ENCODE measurements at regions not wholly inside any gene's neighbourhood (a gene's known extent, or its start where the extent isn't known, plus 50 kb on each side); places are given as distances from the start of the nearest gene placed in this dataset.

DNA sequence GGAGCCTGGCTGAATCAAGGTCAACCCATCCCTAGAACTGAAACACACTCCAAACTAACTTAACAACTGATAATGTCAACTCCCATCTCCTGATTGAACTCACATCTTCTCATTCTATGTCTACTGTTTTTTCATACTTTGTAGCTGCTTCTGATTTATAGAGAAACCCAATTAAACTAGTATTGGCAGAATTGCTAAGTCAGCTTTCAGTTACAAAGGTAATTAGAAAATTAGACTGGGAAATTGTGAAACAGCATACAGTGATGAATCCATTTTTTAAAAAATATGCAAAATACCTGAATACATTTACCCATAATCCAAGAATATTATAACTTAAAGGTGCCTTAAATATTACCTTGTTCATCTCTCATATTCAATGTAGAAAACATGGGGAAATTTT lies 535.2 kb upstream of the CLINT1 start:
- no peaks in the 10 kb centered on the region for H3K9me3 Mint-ChIP-seq
- ATAC-seq (replicated peaks) (no peak), DNase-seq (no peak)
- H3K27me3 Mint-ChIP-seq: no peaks in the 10 kb centered on the region
- H3K4me3 Mint-ChIP-seq: no peak overlapping the region
- no peaks in the 10 kb centered on the region for H3K4me1 Mint-ChIP-seq (ENCODE audit: low read depth in 2 of 2)
- H3K36me3 Mint-ChIP-seq (ENCODE audit: insufficient read depth): no peaks in the 10 kb centered on the region
- no peak overlapping the region for H3K27ac Mint-ChIP-seq

DNA sequence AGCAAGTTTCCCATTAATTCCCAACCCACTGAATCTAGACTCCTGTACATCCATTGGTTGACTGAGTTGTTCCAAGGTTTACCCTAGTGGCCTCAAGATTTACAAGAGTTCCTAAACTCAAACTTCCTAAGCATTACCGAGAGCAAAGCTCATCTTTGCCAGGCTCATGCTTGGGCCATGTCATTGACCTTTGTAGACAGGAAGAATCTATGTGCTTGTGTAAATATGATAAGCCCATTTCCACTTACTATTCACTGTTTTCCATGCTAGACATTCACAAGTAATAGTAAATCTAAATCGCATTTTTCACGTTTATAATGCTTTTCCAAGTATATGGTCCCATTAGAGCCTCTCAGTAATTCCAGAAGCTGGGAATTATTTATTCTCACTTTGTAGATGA lies 534.5 kb upstream of the CLINT1 start:
- Mint-ChIP-seq H3K9me3 (no peaks in the 10 kb centered on the region), H3K27me3 (no peaks in the 10 kb centered on the region), H3K4me3 (no peak overlapping the region), H3K27ac (no peak overlapping the region), H3K4me1 (ENCODE audit: low read depth in 2 of 2) (no peaks in the 10 kb centered on the region), H3K36me3 (ENCODE audit: insufficient read depth) (no peaks in the 10 kb centered on the region)
- ATAC-seq (replicated peaks): no peak
- no peak for DNase-seq

DNA sequence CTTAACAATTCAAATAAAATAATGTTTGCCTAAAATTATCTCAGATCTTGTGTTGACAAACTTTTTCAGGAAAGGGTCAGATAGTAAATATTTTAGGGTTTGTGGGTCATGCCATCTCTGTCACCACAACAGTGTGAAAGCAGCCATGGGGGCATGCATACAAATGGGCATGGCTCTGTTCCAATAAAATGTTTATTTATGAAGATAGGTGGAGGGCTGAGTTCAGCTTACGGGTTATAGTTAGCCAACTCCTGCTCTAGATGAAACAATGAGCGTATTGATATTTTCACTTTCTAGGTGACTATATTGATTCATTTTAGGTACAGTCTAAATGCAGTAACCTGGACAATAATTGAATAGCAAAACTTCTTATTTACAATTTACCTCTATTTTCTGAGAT lies 533.8 kb upstream of the CLINT1 start:
- Mint-ChIP-seq H3K4me3 (no peak overlapping the region), H3K36me3 (ENCODE audit: insufficient read depth) (no peaks in the 10 kb centered on the region), H3K27ac (no peak overlapping the region), H3K9me3 (no peaks in the 10 kb centered on the region), H3K27me3 (no peaks in the 10 kb centered on the region), H3K4me1 (ENCODE audit: low read depth in 2 of 2) (no peaks in the 10 kb centered on the region)
- DNase-seq (no peak), ATAC-seq (replicated peaks) (no peak)

DNA sequence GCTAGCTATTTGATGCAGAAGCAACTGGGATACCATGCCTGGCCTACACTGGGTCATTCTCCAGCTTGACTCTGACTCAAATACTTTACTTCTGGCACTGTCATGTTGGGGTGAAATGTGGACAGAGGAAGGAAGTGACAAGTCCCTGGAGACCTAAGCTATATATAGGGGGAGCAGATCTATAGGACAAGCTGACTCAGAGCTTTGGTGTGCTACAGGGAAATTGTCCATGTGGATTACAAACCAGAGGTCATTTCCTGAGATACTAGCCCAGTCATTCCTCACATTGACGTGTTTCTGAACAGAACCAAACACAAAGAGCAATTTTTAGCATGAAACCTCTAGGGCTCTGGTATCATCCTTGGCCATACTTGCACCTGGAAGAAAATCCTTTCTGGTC lies 531.6 kb upstream of the CLINT1 start:
- Mint-ChIP-seq H3K4me1 (ENCODE audit: low read depth in 2 of 2) (no peaks in the 10 kb centered on the region), H3K9me3 (no peaks in the 10 kb centered on the region), H3K27me3 (no peaks in the 10 kb centered on the region), H3K27ac (no peak overlapping the region), H3K4me3 (no peak overlapping the region), H3K36me3 (ENCODE audit: insufficient read depth) (no peaks in the 10 kb centered on the region)
- ATAC-seq (replicated peaks): no peak
- DNase-seq: no peak

DNA sequence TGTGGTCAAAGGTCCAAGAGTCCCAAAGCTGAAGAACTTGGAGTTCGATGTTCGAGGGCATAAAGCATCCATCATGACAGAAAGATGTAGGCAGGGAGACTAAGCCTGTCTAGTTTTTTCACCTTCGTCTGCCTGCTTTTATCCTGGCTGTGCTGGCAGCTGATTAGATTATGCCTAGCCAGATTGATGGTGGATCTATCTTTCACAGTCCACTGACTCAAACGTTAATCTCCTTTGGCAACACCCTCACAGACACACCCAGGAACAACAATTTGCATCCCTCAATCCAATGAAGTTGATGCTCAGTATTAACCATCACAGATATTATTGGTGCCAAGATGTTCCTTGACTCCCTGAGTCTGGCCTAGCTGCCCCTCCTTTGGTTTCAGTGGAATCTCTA lies 530.8 kb upstream of the CLINT1 start:
- no peak for ATAC-seq (replicated peaks)
- Mint-ChIP-seq H3K36me3 (ENCODE audit: insufficient read depth) (no peaks in the 10 kb centered on the region), H3K27ac (no peak overlapping the region)

DNA sequence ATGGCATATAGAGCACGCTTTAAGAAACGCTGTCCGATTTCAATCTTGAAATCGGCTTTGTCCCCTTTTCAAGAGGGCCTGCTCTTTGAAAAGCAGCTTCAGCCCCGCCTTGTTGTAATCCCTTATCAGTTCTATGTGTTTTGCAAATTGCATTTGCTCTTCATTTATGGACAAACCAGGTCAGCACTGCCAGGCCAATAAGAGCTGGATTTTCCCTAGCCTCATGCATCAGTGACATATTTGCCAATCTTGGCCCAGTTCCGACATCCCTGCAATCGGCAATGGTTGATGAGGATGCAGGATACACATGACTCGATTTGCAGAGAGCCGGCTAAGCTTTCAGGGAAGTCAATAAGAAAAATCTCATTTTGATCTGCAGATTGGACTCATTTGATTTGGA lies 529.1 kb upstream of the CLINT1 start:
- no peak for ATAC-seq (replicated peaks)

More for the DNA sequence above, 530.8 kb upstream of the CLINT1 start:
- Mint-ChIP-seq H3K27me3 (no peaks in the 10 kb centered on the region), H3K4me3 (no peak overlapping the region), H3K9me3 (no peaks in the 10 kb centered on the region), H3K4me1 (ENCODE audit: low read depth in 2 of 2) (no peaks in the 10 kb centered on the region)
- DNase-seq: no peak

DNA sequence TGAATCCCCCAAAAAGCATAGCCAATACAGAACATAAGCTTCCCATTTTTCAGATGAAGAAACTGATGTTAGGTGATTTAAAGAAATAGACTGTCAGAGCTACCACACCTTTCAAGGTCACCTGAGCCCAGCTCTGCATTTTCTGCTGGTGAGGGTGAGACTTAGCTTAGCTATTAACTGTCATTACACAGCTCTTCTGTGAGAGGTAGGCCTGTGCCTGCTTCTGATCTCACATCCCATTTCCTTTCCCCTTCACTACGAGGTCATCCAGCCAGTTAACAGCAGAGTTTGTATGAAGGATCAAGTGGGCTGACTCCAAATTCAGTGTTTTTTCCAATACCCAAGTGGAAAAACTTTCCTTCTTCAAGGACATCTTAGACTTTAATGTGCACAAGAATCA lies 528.6 kb upstream of the CLINT1 start:
- H3K27me3 Mint-ChIP-seq: no peaks in the 10 kb centered on the region
- no peak for ATAC-seq (replicated peaks)
- H3K27ac Mint-ChIP-seq: no peak overlapping the region
- no peaks in the 10 kb centered on the region for H3K36me3 Mint-ChIP-seq (ENCODE audit: insufficient read depth)
- peaks cover 0 to 3% of the 10 kb centered on the region in 2 donors for H3K9me3 Mint-ChIP-seq
- no peak for DNase-seq
- no peaks in the 10 kb centered on the region for H3K4me1 Mint-ChIP-seq (ENCODE audit: low read depth in 2 of 2)
- no peak overlapping the region for H3K4me3 Mint-ChIP-seq

More for the DNA sequence above, 529.1 kb upstream of the CLINT1 start:
- Mint-ChIP-seq H3K4me1 (ENCODE audit: low read depth in 2 of 2) (no peaks in the 10 kb centered on the region), H3K4me3 (no peak overlapping the region), H3K36me3 (ENCODE audit: insufficient read depth) (no peaks in the 10 kb centered on the region), H3K9me3 (peaks cover 0 to 3% of the 10 kb centered on the region in 2 donors), H3K27me3 (no peaks in the 10 kb centered on the region), H3K27ac (no peak overlapping the region)
- no peak for DNase-seq

DNA sequence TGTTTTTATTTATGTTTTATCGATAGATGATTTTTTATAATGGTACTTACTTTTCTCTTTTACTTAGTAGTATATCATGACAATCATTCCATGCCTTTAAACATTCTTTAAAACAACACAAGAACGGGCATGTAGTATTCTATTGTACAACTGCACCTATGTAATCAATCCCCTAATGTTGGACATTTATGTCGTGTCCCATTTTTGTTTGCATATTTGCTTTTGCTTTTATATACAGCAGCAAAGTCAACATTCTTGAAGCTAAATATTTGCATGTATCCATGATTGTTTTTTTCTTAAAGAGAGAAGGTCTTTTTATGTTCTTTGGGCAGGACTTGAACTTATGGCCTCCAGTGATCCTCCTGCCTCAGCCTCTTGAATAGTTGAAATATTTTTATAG lies 527.0 kb upstream of the CLINT1 start:
- Mint-ChIP-seq H3K27ac (no peak overlapping the region), H3K9me3 (peaks cover 0 to 3% of the 10 kb centered on the region in 2 donors), H3K27me3 (peaks cover 0 to 4% of the 10 kb centered on the region in 2 donors), H3K4me3 (no peak overlapping the region), H3K4me1 (ENCODE audit: low read depth in 2 of 2) (no peaks in the 10 kb centered on the region), H3K36me3 (ENCODE audit: insufficient read depth) (no peaks in the 10 kb centered on the region)
- no peak for ATAC-seq (replicated peaks)
- DNase-seq: no peak

DNA sequence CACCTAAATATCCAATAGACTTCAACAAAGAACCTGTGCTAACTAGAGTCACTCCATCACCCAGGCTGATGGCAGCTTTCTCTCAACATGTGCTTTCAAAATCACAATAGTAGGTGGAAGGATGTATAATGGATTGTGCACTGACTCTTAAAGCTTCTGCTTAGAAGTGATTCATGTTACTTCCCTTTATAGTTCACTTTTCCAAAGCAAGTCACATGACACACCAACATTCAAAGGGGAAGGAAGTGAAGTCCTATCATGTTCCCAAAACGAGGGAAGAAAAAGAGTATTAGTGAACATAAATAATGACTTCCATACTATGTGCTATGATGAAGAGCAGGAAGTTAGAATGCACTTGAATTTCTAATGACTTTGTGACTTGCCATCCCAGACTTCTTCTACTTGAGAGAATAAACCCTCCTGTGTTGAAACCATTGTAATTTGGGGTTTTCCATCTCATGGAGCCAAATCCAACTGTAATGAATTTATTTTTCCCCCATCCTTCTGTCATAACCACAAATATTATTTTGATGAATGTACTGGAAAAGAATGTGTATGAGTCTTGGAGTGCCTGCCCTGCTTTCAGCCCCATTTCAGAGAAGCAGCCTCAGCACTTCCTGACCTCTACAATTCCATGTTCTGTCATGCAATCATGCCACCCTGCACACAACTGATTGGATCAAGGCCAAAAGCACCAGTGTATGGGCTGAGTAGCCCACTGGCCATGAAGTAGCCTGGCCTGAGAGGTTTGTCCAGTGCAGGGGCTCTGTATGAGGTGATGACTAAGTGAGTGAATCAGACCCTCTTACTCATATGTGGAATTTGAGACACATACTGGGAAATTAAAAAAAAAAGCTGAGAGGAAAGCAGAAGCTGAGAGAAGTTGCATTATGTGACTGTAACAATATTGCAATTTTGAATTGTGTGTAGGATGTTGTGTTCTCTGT lies 525.9 kb upstream of the CLINT1 start:
- no peak for ATAC-seq (replicated peaks)
- H3K27ac Mint-ChIP-seq: no peak overlapping the region
- peaks cover 0 to 16% of the 10 kb centered on the region in 2 donors for H3K27me3 Mint-ChIP-seq
- no peak overlapping the region for H3K4me3 Mint-ChIP-seq
- DNase-seq: no peak
- no peaks in the 10 kb centered on the region for H3K4me1 Mint-ChIP-seq (ENCODE audit: low read depth in 2 of 2)
- H3K9me3 Mint-ChIP-seq: peaks cover 3 to 5% of the 10 kb centered on the region in 2 donors
- no peaks in the 10 kb centered on the region for H3K36me3 Mint-ChIP-seq (ENCODE audit: insufficient read depth)

DNA sequence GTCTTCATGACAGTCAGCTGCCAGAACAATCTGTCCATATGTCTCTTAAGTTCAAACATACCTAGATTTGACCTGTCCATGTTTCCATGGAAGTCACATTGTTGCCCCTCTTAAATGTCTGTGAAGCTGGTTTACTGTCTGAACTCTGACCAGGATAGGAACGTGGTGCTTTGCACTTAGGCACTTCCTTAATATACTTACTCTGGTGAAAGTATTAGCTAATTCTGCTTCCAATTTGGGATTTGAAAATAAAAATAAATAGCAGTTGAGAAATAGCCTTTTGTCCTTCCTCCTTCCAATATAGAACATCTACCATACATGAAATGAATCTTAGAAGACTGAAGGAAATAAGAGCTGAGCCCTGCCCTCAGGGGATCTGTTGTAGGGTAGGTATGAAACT lies 524.5 kb upstream of the CLINT1 start:
- Mint-ChIP-seq H3K4me3 (no peak overlapping the region), H3K27ac (no peak overlapping the region), H3K27me3 (peaks cover 0 to 18% of the 10 kb centered on the region in 2 donors), H3K36me3 (ENCODE audit: insufficient read depth) (no peaks in the 10 kb centered on the region), H3K9me3 (peaks cover 3 to 6% of the 10 kb centered on the region in 2 donors), H3K4me1 (ENCODE audit: low read depth in 2 of 2) (no peaks in the 10 kb centered on the region)
- ATAC-seq (replicated peaks) (no peak), DNase-seq (no peak)

DNA sequence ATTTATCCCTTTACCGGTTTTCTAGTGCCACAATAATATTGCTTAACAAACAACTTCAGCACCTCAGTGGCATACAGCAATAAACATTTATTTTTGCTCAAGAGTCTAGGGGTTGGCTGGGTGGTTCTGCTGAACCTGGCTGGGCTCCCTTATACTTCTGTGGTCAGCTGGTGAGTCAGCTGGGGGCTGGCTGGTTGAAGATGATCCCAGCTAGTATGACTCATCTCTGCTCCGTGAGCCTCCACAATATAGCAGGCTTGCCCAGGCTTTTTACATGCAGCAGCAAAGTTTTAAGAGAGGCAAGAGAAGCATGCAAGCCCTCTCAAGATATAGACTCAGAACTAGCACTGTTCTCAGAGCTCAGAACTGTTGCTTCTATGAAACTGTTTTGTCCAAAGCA lies 523.5 kb upstream of the CLINT1 start:
- DNase-seq (no peak), ATAC-seq (replicated peaks) (no peak)
- Mint-ChIP-seq H3K9me3 (peaks cover 5 to 6% of the 10 kb centered on the region in 2 donors), H3K4me3 (no peak overlapping the region), H3K4me1 (ENCODE audit: low read depth in 2 of 2) (no peaks in the 10 kb centered on the region), H3K27me3 (peaks cover 0 to 18% of the 10 kb centered on the region in 2 donors), H3K36me3 (ENCODE audit: insufficient read depth) (no peaks in the 10 kb centered on the region), H3K27ac (no peak overlapping the region)

DNA sequence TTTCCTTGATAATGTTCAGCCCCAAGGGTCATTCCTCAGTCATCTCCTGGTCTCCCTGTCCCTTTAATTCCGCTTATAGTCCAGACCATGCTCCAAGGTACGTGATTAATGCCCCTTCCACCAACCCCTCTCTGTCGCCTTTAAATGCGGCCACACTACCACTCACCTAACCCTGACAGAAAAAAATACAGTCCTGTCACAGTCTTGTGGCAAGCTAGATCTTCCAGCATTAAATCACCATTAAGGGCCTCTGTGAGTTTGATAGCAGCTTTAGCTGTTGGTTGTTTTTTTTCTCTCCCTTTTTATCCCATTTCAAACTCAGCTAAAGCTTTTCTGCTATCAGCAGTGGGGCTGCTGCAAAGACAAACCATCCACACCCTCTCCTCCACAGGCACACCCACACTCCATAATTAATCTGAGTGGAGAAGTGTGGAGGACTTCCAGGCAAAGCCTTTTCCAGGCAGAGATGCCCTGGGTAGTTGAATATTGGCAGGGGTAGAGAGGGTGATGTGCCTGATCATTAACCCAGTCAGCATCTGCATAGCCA lies 522.7 kb upstream of the CLINT1 start:
- ATAC-seq (replicated peaks): no peak

DNA sequence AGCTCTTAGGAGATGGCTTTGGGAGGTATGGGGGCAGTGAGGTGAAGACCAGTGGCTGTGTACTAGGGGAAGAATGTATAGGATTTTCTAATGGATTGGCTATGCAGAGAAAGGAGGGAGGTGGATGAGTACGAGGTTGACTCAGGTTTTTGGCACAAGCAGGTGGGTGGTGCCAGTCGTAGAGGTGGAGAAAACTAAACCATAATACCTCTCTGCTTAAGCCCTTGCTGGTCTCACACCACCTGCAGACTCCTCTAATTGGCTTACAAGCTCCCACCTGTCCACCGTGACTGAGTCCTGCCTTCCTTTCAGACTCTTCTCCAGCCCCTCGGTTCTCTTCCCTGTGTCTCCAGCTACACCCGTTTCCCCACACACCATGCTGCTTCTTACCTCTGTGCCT lies 521.7 kb upstream of the CLINT1 start:
- no peak overlapping the region for H3K4me3 Mint-ChIP-seq
- ATAC-seq (replicated peaks): no peak
- no peak overlapping the region for H3K27ac Mint-ChIP-seq
- no peaks in the 10 kb centered on the region for H3K4me1 Mint-ChIP-seq (ENCODE audit: low read depth in 2 of 2)
- no peak for DNase-seq
- H3K36me3 Mint-ChIP-seq (ENCODE audit: insufficient read depth): no peaks in the 10 kb centered on the region
- H3K27me3 Mint-ChIP-seq: peaks cover 0 to 18% of the 10 kb centered on the region in 2 donors
- H3K9me3 Mint-ChIP-seq: peaks cover 6% of the 10 kb centered on the region in 2 donors

More for the DNA sequence above, 522.7 kb upstream of the CLINT1 start:
- no peak overlapping the region for H3K27ac Mint-ChIP-seq
- H3K27me3 Mint-ChIP-seq: peaks cover 0 to 18% of the 10 kb centered on the region in 2 donors
- peaks cover 5 to 6% of the 10 kb centered on the region in 2 donors for H3K9me3 Mint-ChIP-seq
- H3K4me1 Mint-ChIP-seq (ENCODE audit: low read depth in 2 of 2): no peaks in the 10 kb centered on the region
- no peak overlapping the region for H3K4me3 Mint-ChIP-seq
- DNase-seq: no peak
- no peaks in the 10 kb centered on the region for H3K36me3 Mint-ChIP-seq (ENCODE audit: insufficient read depth)

DNA sequence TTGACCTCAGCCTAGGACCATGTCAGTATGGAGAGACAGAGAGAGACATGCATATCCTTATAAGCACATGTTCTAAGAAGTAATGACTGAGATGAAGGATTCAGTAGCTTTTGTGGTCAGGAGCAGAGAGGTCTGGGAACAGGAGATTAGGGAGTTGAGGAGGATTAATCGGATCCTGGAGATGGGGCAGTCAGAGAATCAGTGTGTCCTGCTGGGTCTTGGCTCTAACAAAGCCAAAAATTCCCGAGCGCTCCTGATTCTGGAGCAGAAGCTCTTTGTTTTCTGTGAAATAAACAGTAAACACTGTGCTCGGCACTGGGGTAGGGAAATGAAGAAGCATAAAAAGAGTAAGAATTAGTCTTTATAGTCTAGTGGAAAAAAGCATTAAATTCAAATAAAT lies 520.0 kb upstream of the CLINT1 start:
- ATAC-seq (replicated peaks) (no peak), DNase-seq (no peak)
- Mint-ChIP-seq H3K9me3 (peaks cover 6 to 7% of the 10 kb centered on the region in 2 donors), H3K36me3 (ENCODE audit: insufficient read depth) (no peaks in the 10 kb centered on the region), H3K27me3 (peaks cover 0 to 18% of the 10 kb centered on the region in 2 donors), H3K4me3 (no peak overlapping the region), H3K4me1 (ENCODE audit: low read depth in 2 of 2) (no peaks in the 10 kb centered on the region), H3K27ac (no peak overlapping the region)

Measured in effector memory CD8-positive, alpha-beta T cell (primary cell).